Astrocyte (in vitro differentiated cells and primary cell): ENCODE measurements at regions not wholly inside any gene's neighbourhood (a gene's known extent, or its start where the extent isn't known, plus 50 kb on each side); places are given as distances from the start of the nearest gene placed in this dataset.

Source experiments
- DNase-seq: peaks from one replicate; pipeline ENCODE4 v3.0.0-alpha.2; 2010; ENCODE audit warnings: low read depth
- FAIRE-seq: peaks from 2 replicates; lab custom pipeline; 2011; peaks lifted over from hg19 to GRCh38; lab: Jason Lieb, UNC
- H2AFZ ChIP-seq: 2 replicates; pipeline ENCODE4 v1.6.0; 2012; ENCODE audit warnings: low read depth, low read length, inconsistent platforms
- H3K27ac ChIP-seq: 2 replicates; pipeline ENCODE4 v1.5.1; 2011; ENCODE audit warnings: low read depth, low read length, inconsistent platforms
- H3K27me3 ChIP-seq: 2 replicates; pipeline ENCODE4 v1.6.0; 2011; ENCODE audit warnings: low read length, inconsistent platforms; ENCODE audit not compliant: insufficient read depth
- H3K36me3 ChIP-seq: 2 replicates; pipeline ENCODE4 v1.5.1; 2011; ENCODE audit warnings: low read length, inconsistent platforms; ENCODE audit not compliant: insufficient read depth
- H3K4me1 ChIP-seq: 2 replicates; pipeline ENCODE4 v1.5.1; 2011; ENCODE audit warnings: low read length, inconsistent platforms; ENCODE audit not compliant: insufficient read depth
- H3K4me2 ChIP-seq: 2 replicates; pipeline ENCODE4 v1.6.0; 2012; ENCODE audit warnings: low read length, inconsistent platforms
- H3K4me3 ChIP-seq: 2 replicates; pipeline ENCODE4 v1.5.1; 2011; ENCODE audit warnings: low read depth, mild to moderate bottlenecking, low read length, inconsistent platforms; ENCODE audit not compliant: insufficient read depth
- H3K79me2 ChIP-seq: 2 replicates; pipeline ENCODE4 v1.6.0; 2012; ENCODE audit warnings: mild to moderate bottlenecking, low read length, inconsistent platforms; ENCODE audit not compliant: insufficient read depth
- H3K9ac ChIP-seq: 2 replicates; pipeline ENCODE4 v1.6.0; 2012; ENCODE audit warnings: mild to moderate bottlenecking, low read length, inconsistent platforms
- H3K9me3 ChIP-seq: 2 replicates; pipeline ENCODE4 v1.5.1; 2012; ENCODE audit warnings: low read depth, mild to moderate bottlenecking, low read length, inconsistent platforms; ENCODE audit not compliant: insufficient read depth
- H4K20me1 ChIP-seq: 2 replicates; pipeline ENCODE4 v1.6.0; 2012; ENCODE audit warnings: low read length, inconsistent platforms; ENCODE audit not compliant: insufficient read depth
- H3K27ac Mint-ChIP-seq: one replicate; pipeline ENCODE4 v1.8.0; 2021; ENCODE audit warnings: mild to moderate bottlenecking, mixed read lengths; ENCODE audit not compliant: unreplicated experiment
- H3K27me3 Mint-ChIP-seq: one replicate; pipeline ENCODE4 v1.8.0; 2021; ENCODE audit warnings: low read depth, mixed read lengths; ENCODE audit not compliant: unreplicated experiment
- H3K36me3 Mint-ChIP-seq: one replicate; pipeline ENCODE4 v1.8.0; 2021; ENCODE audit warnings: low read depth, mixed read lengths; ENCODE audit not compliant: unreplicated experiment
- H3K4me1 Mint-ChIP-seq: one replicate; pipeline ENCODE4 v1.8.0; 2021; ENCODE audit warnings: low read depth, mixed read lengths; ENCODE audit not compliant: unreplicated experiment
- H3K4me3 Mint-ChIP-seq: one replicate; pipeline ENCODE4 v1.8.0; 2021; ENCODE audit warnings: mild to moderate bottlenecking, moderate library complexity, mixed read lengths; ENCODE audit not compliant: unreplicated experiment
- H3K9me3 Mint-ChIP-seq: one replicate; pipeline ENCODE4 v1.8.0; 2021; ENCODE audit warnings: mild to moderate bottlenecking, mixed read lengths; ENCODE audit not compliant: unreplicated experiment
- CTCF ChIP-seq: IDR thresholded peaks from 2 replicates; pipeline ENCODE4 v1.5.1; 2011; ENCODE audit warnings: low read depth, mild to moderate bottlenecking, inconsistent platforms, low read length, moderate library complexity; ENCODE audit not compliant: insufficient read depth
- EZH2 ChIP-seq: IDR thresholded peaks from 2 replicates; pipeline ENCODE4 v1.6.1; 2012; ENCODE audit warnings: mild to moderate bottlenecking, low read length, inconsistent platforms; ENCODE audit not compliant: insufficient read depth

- no peak overlapping the region for H3K4me2 ChIP-seq
- DNase-seq (no peak), FAIRE-seq (no peak)
- no peaks in the 10 kb centered on the region for H3K4me1 ChIP-seq
- Mint-ChIP-seq H3K36me3 (no peaks in the 10 kb centered on the region), H3K27me3 (no peaks in the 10 kb centered on the region), H3K4me1 (peaks cover 5% of the 10 kb centered on the region), H3K27ac (no peak overlapping the region), H3K4me3 (no peak overlapping the region), H3K9me3 (peaks cover 7% of the 10 kb centered on the region)
- H2AFZ ChIP-seq, result no peak overlapping the region
- no peaks in the 10 kb centered on the region for H3K27me3 ChIP-seq
- TF ChIP-seq EZH2, result no peak
- no peak for TF ChIP-seq CTCF
- H3K27ac ChIP-seq, result no peak overlapping the region
- no peaks in the 10 kb centered on the region for H4K20me1 ChIP-seq
- H3K9me3 ChIP-seq, result no peaks in the 10 kb centered on the region
- H3K4me3 ChIP-seq, result no peak overlapping the region
- no peaks in the 10 kb centered on the region for H3K36me3 ChIP-seq
- no peaks in the 10 kb centered on the region for H3K79me2 ChIP-seq
- no peak overlapping the region for H3K9ac ChIP-seq
Measured at GRCh38 chr3:109713288-109713687, 375.9 kb upstream of the DPPA4 start.

GRCh38 chr3:109715707-109716106 lies 378.4 kb upstream of the DPPA4 start:
- Histone ChIP-seq H3K4me3 (no peak overlapping the region), H3K4me1 (no peaks in the 10 kb centered on the region), H3K36me3 (no peaks in the 10 kb centered on the region), H4K20me1 (no peaks in the 10 kb centered on the region), H3K27ac (no peak overlapping the region), H3K9me3 (no peaks in the 10 kb centered on the region), H2AFZ (no peak overlapping the region), H3K79me2 (no peaks in the 10 kb centered on the region), H3K9ac (no peak overlapping the region), H3K27me3 (no peaks in the 10 kb centered on the region), H3K4me2 (no peak overlapping the region)
- Mint-ChIP-seq H3K9me3 (peaks cover 2% of the 10 kb centered on the region), H3K36me3 (no peaks in the 10 kb centered on the region), H3K4me1 (peaks cover 5% of the 10 kb centered on the region), H3K4me3 (no peak overlapping the region), H3K27me3 (no peaks in the 10 kb centered on the region), H3K27ac (no peak overlapping the region)
- no peak for DNase-seq
- no peak for FAIRE-seq
- TF ChIP-seq EZH2 (no peak), CTCF (no peak)

- H3K79me2 ChIP-seq, result no peaks in the 10 kb centered on the region
- H3K27me3 Mint-ChIP-seq, result no peaks in the 10 kb centered on the region
- no peaks in the 10 kb centered on the region for H3K36me3 ChIP-seq
- no peak overlapping the region for H3K4me2 ChIP-seq
- H3K27ac ChIP-seq, result no peak overlapping the region
- H3K4me1 Mint-ChIP-seq, result peaks cover 5% of the 10 kb centered on the region
- DNase-seq (no peak), FAIRE-seq (no peak)
- H3K9me3 Mint-ChIP-seq, result no peaks in the 10 kb centered on the region
- TF ChIP-seq EZH2, result no peak
- no peak for TF ChIP-seq CTCF
- H4K20me1 ChIP-seq, result no peaks in the 10 kb centered on the region
- H3K4me1 ChIP-seq, result no peaks in the 10 kb centered on the region
- H3K27ac Mint-ChIP-seq, result no peak overlapping the region
- no peak overlapping the region for H3K4me3 Mint-ChIP-seq
- H3K36me3 Mint-ChIP-seq, result no peaks in the 10 kb centered on the region
- no peaks in the 10 kb centered on the region for H3K9me3 ChIP-seq
- H3K27me3 ChIP-seq, result no peaks in the 10 kb centered on the region
- H3K4me3 ChIP-seq, result no peak overlapping the region
- no peak overlapping the region for H2AFZ ChIP-seq
- no peak overlapping the region for H3K9ac ChIP-seq
Measured at GRCh38 chr3:109718850-109719249, 381.5 kb upstream of the DPPA4 start.
